Tibial nerve (tissue), 3 donors: ENCODE measurements at regions not wholly inside any gene's neighbourhood (a gene's known extent, or its start where the extent isn't known, plus 50 kb on each side); places are given as distances from the start of the nearest gene placed in this dataset.

Experiments
- CTCF ChIP-seq, 5 experiments: fragments of 200-600 bp in 3 of 5; fragments of 450-650 bp in 2 of 5; sonication (generic) in 3 of 5; IDR thresholded peaks; one replicate each; pipeline ENCODE4 v1.5.1; 2016 to 2019; ENCODE audit warnings: antibody characterized with exemption in 5 of 5, mild to moderate bottlenecking in 3 of 5, moderate library complexity in 2 of 5
- POLR2A ChIP-seq, 2 donors: fragments of 450-650 bp; IDR thresholded peaks; one replicate each; pipeline ENCODE4 v1.6.1; 2017; ENCODE audit warnings: antibody characterized with exemption in 2 of 2, mild to moderate bottlenecking in 2 of 2, moderate library complexity in 2 of 2

DNA sequence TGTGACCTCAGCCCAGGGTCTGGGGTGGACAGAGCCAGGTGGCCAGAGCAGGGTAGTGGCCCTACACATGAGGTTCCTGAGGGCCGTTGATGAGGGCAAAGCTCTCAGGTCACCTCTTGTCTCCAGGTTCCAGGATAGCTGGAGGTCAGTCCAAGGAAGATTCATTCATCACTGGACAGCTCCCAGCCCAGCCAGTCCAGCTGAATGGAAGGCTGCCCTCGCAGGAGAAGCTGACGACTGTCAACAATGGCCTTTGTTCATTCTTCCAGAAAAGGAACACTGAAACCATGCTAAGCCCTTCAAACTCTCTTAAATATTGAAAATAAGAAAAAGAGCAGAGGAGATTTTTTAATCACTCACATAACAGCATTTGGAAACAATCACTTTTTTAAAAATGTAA is 169.7 kb upstream of the TBCA start:
- TF ChIP-seq POLR2A (IDR thresholded peaks at IDR 0.05): no peak
- no peak for TF ChIP-seq CTCF (IDR thresholded peaks at IDR 0.05)
